ENCODE measurements at regions not wholly inside any gene's neighbourhood (a gene's known extent, or its start where the extent isn't known, plus 50 kb on each side); places are given as distances from the start of the nearest gene placed in this dataset.

- Histone ChIP-seq H3K4me1 (ENCODE audit: insufficient read depth, low read length) (no peaks in the 10 kb centered on the region), H3K36me3 (ENCODE audit: insufficient read depth, low read length) (no peaks in the 10 kb centered on the region), H3K9me3 (ENCODE audit: insufficient read depth, low read depth, low read length) (no peaks in the 10 kb centered on the region), H3K27ac (ENCODE audit: low read depth, low read length) (no peak overlapping the region), H2AFZ (ENCODE audit: low read depth, low read length) (no peak overlapping the region), H3K79me2 (ENCODE audit: insufficient read depth, low read length) (no peaks in the 10 kb centered on the region), H3K4me3 (ENCODE audit: insufficient read depth, low read depth, low read length) (no peak overlapping the region), H3K9ac (ENCODE audit: low read length) (no peak overlapping the region), H3K4me2 (ENCODE audit: low read length) (no peak overlapping the region), H4K20me1 (ENCODE audit: insufficient read depth, low read length) (no peaks in the 10 kb centered on the region), H3K27me3 (ENCODE audit: insufficient read depth, low read length) (no peaks in the 10 kb centered on the region)
- no peaks in the 10 kb centered on the region for H3K27me3 Mint-ChIP-seq (ENCODE audit: low read depth, unreplicated experiment)
- no peak overlapping the region for H3K4me3 Mint-ChIP-seq (ENCODE audit: unreplicated experiment)
- TF ChIP-seq EZH2 (IDR thresholded peaks at IDR 0.05; ENCODE audit: insufficient read depth, low read length) (no peak), CTCF (IDR thresholded peaks at IDR 0.05; ENCODE audit: insufficient read depth, low read depth, low read length) (no peak)
- no peaks in the 10 kb centered on the region for H3K36me3 Mint-ChIP-seq (ENCODE audit: low read depth, unreplicated experiment)
- no peak for DNase-seq (ENCODE audit: low read depth)
- no peaks in the 10 kb centered on the region for H3K4me1 Mint-ChIP-seq (ENCODE audit: low read depth, unreplicated experiment)
- no peak for FAIRE-seq
- no peaks in the 10 kb centered on the region for H3K9me3 Mint-ChIP-seq (ENCODE audit: unreplicated experiment)
- H3K27ac Mint-ChIP-seq (ENCODE audit: unreplicated experiment) = no peak overlapping the region
These were observed 167.6 kb downstream of the TFAP2B start for GRCh38 chr6:50986319-50986718.

GRCh38 chr6:50989123-50989522, 170.5 kb downstream of the TFAP2B start:
- DNase-seq (ENCODE audit: low read depth) (no peak), FAIRE-seq (no peak)
- H3K27ac Mint-ChIP-seq (ENCODE audit: unreplicated experiment) = no peak overlapping the region
- H4K20me1 ChIP-seq (ENCODE audit: insufficient read depth, low read length) = no peaks in the 10 kb centered on the region
- no peaks in the 10 kb centered on the region for H3K4me1 ChIP-seq (ENCODE audit: insufficient read depth, low read length)
- H3K27ac ChIP-seq (ENCODE audit: low read depth, low read length) = no peak overlapping the region
- H3K4me3 ChIP-seq (ENCODE audit: insufficient read depth, low read depth, low read length) = no peak overlapping the region
- H3K36me3 Mint-ChIP-seq (ENCODE audit: low read depth, unreplicated experiment) = no peaks in the 10 kb centered on the region
- H3K4me1 Mint-ChIP-seq (ENCODE audit: low read depth, unreplicated experiment) = no peaks in the 10 kb centered on the region
- H3K79me2 ChIP-seq (ENCODE audit: insufficient read depth, low read length) = no peaks in the 10 kb centered on the region
- H3K4me2 ChIP-seq (ENCODE audit: low read length) = no peak overlapping the region
- no peak overlapping the region for H3K9ac ChIP-seq (ENCODE audit: low read length)
- TF ChIP-seq CTCF (IDR thresholded peaks at IDR 0.05; ENCODE audit: insufficient read depth, low read depth, low read length) (no peak), EZH2 (IDR thresholded peaks at IDR 0.05; ENCODE audit: insufficient read depth, low read length) (no peak)
- H3K4me3 Mint-ChIP-seq (ENCODE audit: unreplicated experiment) = no peak overlapping the region
- H3K27me3 ChIP-seq (ENCODE audit: insufficient read depth, low read length) = no peaks in the 10 kb centered on the region
- H3K9me3 ChIP-seq (ENCODE audit: insufficient read depth, low read depth, low read length) = no peaks in the 10 kb centered on the region
- H3K36me3 ChIP-seq (ENCODE audit: insufficient read depth, low read length) = no peaks in the 10 kb centered on the region
- no peaks in the 10 kb centered on the region for H3K9me3 Mint-ChIP-seq (ENCODE audit: unreplicated experiment)
- H2AFZ ChIP-seq (ENCODE audit: low read depth, low read length) = no peak overlapping the region
- no peaks in the 10 kb centered on the region for H3K27me3 Mint-ChIP-seq (ENCODE audit: low read depth, unreplicated experiment)

GRCh38 chr6:50990750-50991446, 172.2 kb downstream of the TFAP2B start:
- Mint-ChIP-seq H3K36me3 (ENCODE audit: low read depth, unreplicated experiment) (no peaks in the 10 kb centered on the region), H3K27me3 (ENCODE audit: low read depth, unreplicated experiment) (no peaks in the 10 kb centered on the region), H3K4me3 (ENCODE audit: unreplicated experiment) (no peak overlapping the region), H3K27ac (ENCODE audit: unreplicated experiment) (no peak overlapping the region), H3K9me3 (ENCODE audit: unreplicated experiment) (no peaks in the 10 kb centered on the region), H3K4me1 (ENCODE audit: low read depth, unreplicated experiment) (no peaks in the 10 kb centered on the region)
- Histone ChIP-seq H3K9ac (ENCODE audit: low read length) (no peak overlapping the region), H3K79me2 (ENCODE audit: insufficient read depth, low read length) (no peaks in the 10 kb centered on the region), H3K4me3 (ENCODE audit: insufficient read depth, low read depth, low read length) (no peak overlapping the region), H3K9me3 (ENCODE audit: insufficient read depth, low read depth, low read length) (no peaks in the 10 kb centered on the region), H3K4me2 (ENCODE audit: low read length) (no peak overlapping the region), H2AFZ (ENCODE audit: low read depth, low read length) (no peak overlapping the region), H3K27ac (ENCODE audit: low read depth, low read length) (no peak overlapping the region), H4K20me1 (ENCODE audit: insufficient read depth, low read length) (no peaks in the 10 kb centered on the region), H3K36me3 (ENCODE audit: insufficient read depth, low read length) (no peaks in the 10 kb centered on the region), H3K27me3 (ENCODE audit: insufficient read depth, low read length) (no peaks in the 10 kb centered on the region), H3K4me1 (ENCODE audit: insufficient read depth, low read length) (no peaks in the 10 kb centered on the region)
- TF ChIP-seq EZH2 (IDR thresholded peaks at IDR 0.05; ENCODE audit: insufficient read depth, low read length) (no peak), CTCF (IDR thresholded peaks at IDR 0.05; ENCODE audit: insufficient read depth, low read depth, low read length) (no peak)
- FAIRE-seq = no peak
- peak; percentile 2 for DNase-seq (ENCODE audit: low read depth)
